Parathyroid adenoma (tissue), 2 donors: ENCODE measurements at regions not wholly inside any gene's neighbourhood (a gene's known extent, or its start where the extent isn't known, plus 50 kb on each side); places are given as distances from the start of the nearest gene placed in this dataset.

Experiments
- H2AFZ ChIP-seq: fragments of 300-600 bp; sonication (generic); one replicate; pipeline ENCODE4 v1.7.0; 2017; ENCODE audit warnings: antibody characterized with exemption, mild to moderate bottlenecking
- H3K27ac ChIP-seq: fragments of 300-600 bp; sonication (generic); one replicate; pipeline ENCODE4 v1.7.0; 2017
- H3K27me3 ChIP-seq: fragments of 300-600 bp; sonication (generic); one replicate; pipeline ENCODE4 v1.7.0; 2017; ENCODE audit warnings: low read length; ENCODE audit not compliant: control insufficient read depth, insufficient read depth
- H3K36me3 ChIP-seq: fragments of 300-600 bp; sonication (generic); one replicate; pipeline ENCODE4 v1.7.0; 2017; ENCODE audit warnings: low read length; ENCODE audit not compliant: control insufficient read depth, insufficient read depth
- H3K4me1 ChIP-seq: fragments of 300-600 bp; sonication (generic); one replicate; pipeline ENCODE4 v1.7.0; 2017; ENCODE audit warnings: control low read depth
- H3K4me2 ChIP-seq: fragments of 300-600 bp; sonication (generic); one replicate; pipeline ENCODE4 v1.7.0; 2017; ENCODE audit warnings: low read length
- H3K4me3 ChIP-seq: fragments of 300-600 bp; sonication (generic); one replicate; pipeline ENCODE4 v1.7.0; 2017; ENCODE audit warnings: low read depth, low read length
- H3K79me2 ChIP-seq: fragments of 300-600 bp; sonication (generic); one replicate; pipeline ENCODE4 v1.7.0; 2017; ENCODE audit warnings: control low read depth
- H3K9ac ChIP-seq: fragments of 300-600 bp; sonication (generic); one replicate; pipeline ENCODE4 v1.7.0; 2017; ENCODE audit warnings: mild to moderate bottlenecking
- H3K9me3 ChIP-seq: fragments of 300-600 bp; sonication (generic); one replicate; pipeline ENCODE4 v1.7.0; 2017; ENCODE audit warnings: low read length; ENCODE audit not compliant: control insufficient read depth
- CTCF ChIP-seq: fragments of 300-600 bp; sonication (generic); IDR thresholded peaks from one replicate; pipeline ENCODE4 v1.7.0; 2017; ENCODE audit warnings: antibody characterized with exemption, mild to moderate bottlenecking
- donor health status: primary hyperparathyroidism.

DNA sequence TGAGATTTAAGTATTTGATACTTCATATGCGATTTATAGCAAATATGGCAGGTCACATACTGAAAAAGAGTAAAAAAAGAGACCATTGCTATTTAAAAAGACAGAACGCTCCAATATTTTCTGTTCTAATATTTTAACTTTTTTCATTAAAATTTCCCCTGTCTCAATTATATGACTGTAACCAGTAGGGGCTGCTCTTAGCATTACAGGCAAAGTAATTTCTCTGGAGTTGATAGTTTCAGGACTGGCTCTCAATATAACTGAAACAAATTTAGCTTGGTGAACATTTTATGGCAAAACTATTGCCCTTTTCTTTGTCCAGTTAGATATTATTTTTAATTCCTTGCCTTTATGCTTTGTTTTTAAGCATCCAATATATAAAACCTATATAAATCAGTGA lies 286.3 kb upstream of the ROBO2 start:
- Histone ChIP-seq H3K79me2 (no peaks in the 10 kb centered on the region), H3K4me3 (no peak overlapping the region), H3K9ac (no peak overlapping the region), H3K27ac (no peak overlapping the region), H2AFZ (no peak overlapping the region), H3K27me3 (no peaks in the 10 kb centered on the region), H3K9me3 (no peaks in the 10 kb centered on the region), H3K4me2 (no peak overlapping the region), H3K36me3 (no peaks in the 10 kb centered on the region), H3K4me1 (no peaks in the 10 kb centered on the region)
- no peak for TF ChIP-seq CTCF

DNA sequence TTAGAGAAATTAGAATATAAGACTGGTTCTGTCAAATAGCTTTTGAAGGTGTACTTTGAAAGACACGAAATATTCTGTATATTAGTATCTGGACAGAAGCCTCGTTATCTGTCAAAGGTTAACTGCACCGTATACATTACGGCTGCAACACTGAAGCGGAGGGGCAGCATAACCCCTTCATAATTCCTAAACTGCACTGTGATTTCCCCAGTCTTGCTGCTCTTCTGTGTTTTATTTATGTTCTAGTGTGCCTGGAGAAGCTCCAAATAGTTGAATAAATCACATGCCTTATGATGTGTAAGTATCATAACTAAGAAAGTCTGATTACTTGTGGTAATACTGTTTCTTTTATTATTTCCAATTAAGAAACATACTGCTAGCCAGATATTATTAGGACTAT lies 285.7 kb upstream of the ROBO2 start:
- Histone ChIP-seq H3K4me2 (no peak overlapping the region), H3K4me1 (no peaks in the 10 kb centered on the region), H3K27ac (no peak overlapping the region), H3K27me3 (no peaks in the 10 kb centered on the region), H3K4me3 (no peak overlapping the region), H2AFZ (no peak overlapping the region), H3K9me3 (no peaks in the 10 kb centered on the region), H3K9ac (no peak overlapping the region), H3K79me2 (no peaks in the 10 kb centered on the region), H3K36me3 (no peaks in the 10 kb centered on the region)
- TF ChIP-seq CTCF: no peak

- Histone ChIP-seq H3K27me3 (no peaks in the 10 kb centered on the region), H3K27ac (no peak overlapping the region), H3K79me2 (no peaks in the 10 kb centered on the region), H3K4me3 (no peak overlapping the region), H3K4me2 (no peak overlapping the region), H3K9ac (no peak overlapping the region), H2AFZ (no peak overlapping the region), H3K36me3 (no peaks in the 10 kb centered on the region), H3K9me3 (no peaks in the 10 kb centered on the region), H3K4me1 (no peaks in the 10 kb centered on the region)
- TF ChIP-seq CTCF: no peak
These were observed 283.3 kb upstream of the ROBO2 start for GRCh38 chr3:76756577-76756976.

DNA sequence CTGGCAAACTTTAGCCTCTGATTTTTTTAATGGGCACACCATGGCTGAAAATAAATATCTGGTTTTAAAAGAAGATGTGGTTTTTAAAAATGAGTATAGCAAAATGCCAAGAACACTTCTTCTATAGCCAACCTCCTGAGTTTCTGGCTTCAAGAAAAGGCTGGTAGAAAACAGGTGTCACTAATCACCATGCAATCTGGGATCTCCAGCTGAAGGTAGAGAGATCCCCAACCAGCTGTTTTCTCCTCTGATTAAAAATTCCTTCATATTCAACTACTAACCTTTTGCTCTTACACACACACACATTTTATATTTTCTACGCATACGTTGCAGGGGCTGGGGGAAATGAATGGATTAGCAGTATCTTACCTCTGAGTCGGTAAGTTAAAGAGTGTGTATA lies 279.6 kb upstream of the ROBO2 start:
- H3K79me2 ChIP-seq: no peaks in the 10 kb centered on the region
- no peaks in the 10 kb centered on the region for H3K9me3 ChIP-seq
- H3K4me1 ChIP-seq: no peaks in the 10 kb centered on the region
- no peak overlapping the region for H2AFZ ChIP-seq
- no peak overlapping the region for H3K4me2 ChIP-seq
- H3K27ac ChIP-seq: no peak overlapping the region
- H3K4me3 ChIP-seq: no peak overlapping the region
- no peak for TF ChIP-seq CTCF
- H3K9ac ChIP-seq: no peak overlapping the region
- H3K36me3 ChIP-seq: no peaks in the 10 kb centered on the region
- H3K27me3 ChIP-seq: no peaks in the 10 kb centered on the region

GRCh38 chr3:76765511-76765910 lies 274.4 kb upstream of the ROBO2 start:
- Histone ChIP-seq H3K4me1 (no peaks in the 10 kb centered on the region), H3K79me2 (no peaks in the 10 kb centered on the region), H3K4me3 (no peak overlapping the region), H3K36me3 (no peaks in the 10 kb centered on the region), H3K27me3 (no peaks in the 10 kb centered on the region), H3K27ac (no peak overlapping the region), H3K9ac (no peak overlapping the region), H3K9me3 (no peaks in the 10 kb centered on the region), H2AFZ (no peak overlapping the region), H3K4me2 (no peak overlapping the region)
- TF ChIP-seq CTCF: no peak
